ENCODE measurements at regions not wholly inside any gene's neighbourhood (a gene's known extent, or its start where the extent isn't known, plus 50 kb on each side); places are given as distances from the start of the nearest gene placed in this dataset.

- no peak for TF ChIP-seq CTCF (conservative IDR thresholded peaks at IDR 0.05 in 1 of 2, IDR thresholded peaks at IDR 0.05 in 1 of 2; ENCODE audit: extremely low read depth in 1 of 2, insufficient read depth in 1 of 2, low read depth in 1 of 2, low read length in 2 of 2)
- TF ChIP-seq EZH2 (IDR thresholded peaks at IDR 0.05; ENCODE audit: borderline replicate concordance, low read length), result no peak
Observed at GRCh38 chr1:87851490-87851889, 522.8 kb downstream of the LMO4 start.
